ENCODE measurements at regions not wholly inside any gene's neighbourhood (a gene's known extent, or its start where the extent isn't known, plus 50 kb on each side); places are given as distances from the start of the nearest gene placed in this dataset.

DNA sequence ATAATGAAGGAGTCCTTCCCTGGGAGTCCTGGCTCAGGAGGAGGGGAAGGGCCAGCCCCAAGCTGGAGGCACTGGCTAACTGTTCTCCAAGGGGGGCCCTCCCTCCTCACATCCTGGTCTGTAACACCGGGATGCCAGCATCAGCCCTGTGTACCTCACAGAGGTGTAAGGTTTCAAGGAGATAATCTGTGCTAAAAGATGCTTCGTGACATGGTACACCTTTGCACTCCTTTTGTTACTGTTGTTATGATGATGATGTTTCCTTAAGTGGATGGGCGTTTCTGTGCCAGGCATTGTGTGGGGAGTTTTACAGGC is 236.7 kb upstream of the TNRC6C start:
- WGBS (ENCODE audit: insufficient coverage, low coverage, missing lambda C conversion rate): 0% methylated on average over 3 of the region's 3 CpGs
- no peak for ATAC-seq
- BruUV-seq (replicated peaks): no TSS peak
- no peak for DNase-seq (ENCODE audit: extremely low read depth in 1 of 4, low spot score in 3 of 4)
- no peak overlapping the region for H3K27ac ChIP-seq (ENCODE audit: extremely low read depth, low read depth, low read length)
- H3K4me1 ChIP-seq (replicated peaks in 1 of 2; ENCODE audit: control insufficient read depth in 2 of 2, insufficient read depth in 2 of 2, low read length in 2 of 2): 0 out of 5 replicates have a peak, but pooled peaks cover 0 to 5% of the 10 kb centered on the region in 2 experiments
- H3K4me3 ChIP-seq: no peak overlapping the region
- no peaks in the 10 kb centered on the region for H3K36me3 ChIP-seq (ENCODE audit: control insufficient read depth, insufficient read depth, low read length)
- peaks cover 4% of the 10 kb centered on the region; the same call in 1 of the 2 replicates for H3K9me3 ChIP-seq (replicated peaks; ENCODE audit: control insufficient read depth, insufficient read depth, low read depth, low read length)
- intact Hi-C loops (cut with micrococcal nuclease): no loop called here
- H3K9ac ChIP-seq (ENCODE audit: insufficient read depth in 1 of 2, low read depth in 2 of 2, low read length in 2 of 2): no peak overlapping the region
- CTCF ChIA-PET (ENCODE audit: low intra/inter-chr PET ratio): interaction anchor here (0.6 kb wide), 1 partner anchor 72 kb away, joined by 3 read pairs; no protein-coding TSS in a partner anchor
- no peak for FAIRE-seq
- no peaks in the 10 kb centered on the region for H3K79me2 ChIP-seq (ENCODE audit: control insufficient read depth, insufficient read depth, low read length)
- no peak overlapping the region for H2AFZ ChIP-seq (ENCODE audit: low read depth, low read length)
- in situ Hi-C loops (cut with MboI): no loop called here
- POLR2A ChIA-PET: interaction anchor here (1.1 kb wide), 1 partner anchor 89 kb away, joined by 6 read pairs; no protein-coding TSS in a partner anchor
- no peaks in the 10 kb centered on the region for H3K9me1 ChIP-seq (ENCODE audit: control insufficient read depth, insufficient read depth, low read length)
- TF ChIP-seq PCBP1 (IDR thresholded peaks at IDR 0.05; ENCODE audit: low read depth, low read length, poor library complexity, severe bottlenecking): no peak
- TF ChIP-seq SIN3A (IDR thresholded peaks at IDR 0.05; ENCODE audit: borderline replicate concordance in 2 of 2, control insufficient read depth in 1 of 2, low read depth in 2 of 2, low read length in 2 of 2): no peak
- TF ChIP-seq ZNF134 (CRISPR knock-in tag; conservative IDR thresholded peaks at IDR 0.05): no peak
- TF ChIP-seq DACH1 (IDR thresholded peaks at IDR 0.05; ENCODE audit: partially characterized antibody): no peak
- TF ChIP-seq ZNF436 (CRISPR knock-in tag; IDR thresholded peaks at IDR 0.05): no peak
- TF ChIP-seq KAT8 (IDR thresholded peaks at IDR 0.05; ENCODE audit: low read depth): no peak
- no peak for TF ChIP-seq NR4A1 (CRISPR knock-in tag; IDR thresholded peaks at IDR 0.05)
- TF ChIP-seq NR4A1 (tag; IDR thresholded peaks at IDR 0.05): no peak
- no peak for TF ChIP-seq ZFP30 (CRISPR knock-in tag; IDR thresholded peaks at IDR 0.05; ENCODE audit: borderline replicate concordance)
- TF ChIP-seq POLR2G (IDR thresholded peaks at IDR 0.05; ENCODE audit: low read depth, low read length): no peak
- no peak for TF ChIP-seq KDM2B (CRISPR knock-in tag; IDR thresholded peaks at IDR 0.05)
- TF ChIP-seq, protein P1, sequence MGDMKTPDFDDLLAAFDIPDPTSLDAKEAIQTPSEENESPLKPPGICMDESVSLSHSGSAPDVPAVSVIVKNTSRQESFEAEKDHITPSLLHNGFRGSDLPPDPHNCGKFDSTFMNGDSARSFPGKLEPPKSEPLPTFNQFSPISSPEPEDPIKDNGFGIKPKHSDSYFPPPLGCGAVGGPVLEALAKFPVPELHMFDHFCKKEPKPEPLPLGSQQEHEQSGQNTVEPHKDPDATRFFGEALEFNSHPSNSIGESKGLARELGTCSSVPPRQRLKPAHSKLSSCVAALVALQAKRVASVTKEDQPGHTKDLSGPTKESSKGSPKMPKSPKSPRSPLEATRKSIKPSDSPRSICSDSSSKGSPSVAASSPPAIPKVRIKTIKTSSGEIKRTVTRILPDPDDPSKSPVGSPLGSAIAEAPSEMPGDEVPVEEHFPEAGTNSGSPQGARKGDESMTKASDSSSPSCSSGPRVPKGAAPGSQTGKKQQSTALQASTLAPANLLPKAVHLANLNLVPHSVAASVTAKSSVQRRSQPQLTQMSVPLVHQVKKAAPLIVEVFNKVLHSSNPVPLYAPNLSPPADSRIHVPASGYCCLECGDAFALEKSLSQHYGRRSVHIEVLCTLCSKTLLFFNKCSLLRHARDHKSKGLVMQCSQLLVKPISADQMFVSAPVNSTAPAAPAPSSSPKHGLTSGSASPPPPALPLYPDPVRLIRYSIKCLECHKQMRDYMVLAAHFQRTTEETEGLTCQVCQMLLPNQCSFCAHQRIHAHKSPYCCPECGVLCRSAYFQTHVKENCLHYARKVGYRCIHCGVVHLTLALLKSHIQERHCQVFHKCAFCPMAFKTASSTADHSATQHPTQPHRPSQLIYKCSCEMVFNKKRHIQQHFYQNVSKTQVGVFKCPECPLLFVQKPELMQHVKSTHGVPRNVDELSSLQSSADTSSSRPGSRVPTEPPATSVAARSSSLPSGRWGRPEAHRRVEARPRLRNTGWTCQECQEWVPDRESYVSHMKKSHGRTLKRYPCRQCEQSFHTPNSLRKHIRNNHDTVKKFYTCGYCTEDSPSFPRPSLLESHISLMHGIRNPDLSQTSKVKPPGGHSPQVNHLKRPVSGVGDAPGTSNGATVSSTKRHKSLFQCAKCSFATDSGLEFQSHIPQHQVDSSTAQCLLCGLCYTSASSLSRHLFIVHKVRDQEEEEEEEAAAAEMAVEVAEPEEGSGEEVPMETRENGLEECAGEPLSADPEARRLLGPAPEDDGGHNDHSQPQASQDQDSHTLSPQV (IDR thresholded peaks at IDR 0.05): no peak
- no peak for TF ChIP-seq BACH1 (tag; IDR thresholded peaks at IDR 0.05)
- peaks cover 27 to 64% of the 10 kb centered on the region in 2 experiments for H3K27me3 ChIP-seq (ENCODE audit: control insufficient read depth in 2 of 2, insufficient read depth in 2 of 2, low read length in 2 of 2)
- H4K20me1 ChIP-seq (replicated peaks; ENCODE audit: control insufficient read depth, insufficient read depth, low read length): no peaks in the 10 kb centered on the region
- no peak overlapping the region for H3K4me2 ChIP-seq (ENCODE audit: insufficient read depth, low read length)
